Testis (tissue), 2 donors: ENCODE measurements at regions not wholly inside any gene's neighbourhood (a gene's known extent, or its start where the extent isn't known, plus 50 kb on each side); places are given as distances from the start of the nearest gene placed in this dataset.

Experiments
- CTCF ChIP-seq, 3 experiments: fragments of 450-650 bp in 2 of 3; fragments of 200-600 bp in 1 of 3; sonication (generic) in 1 of 3; IDR thresholded peaks; one replicate each; pipeline ENCODE4 v1.5.1; 2016 to 2019; ENCODE audit warnings: antibody characterized with exemption in 3 of 3, mild to moderate bottlenecking in 2 of 3, moderate library complexity in 1 of 3
- POLR2A ChIP-seq: fragments of 450-650 bp; IDR thresholded peaks from one replicate; pipeline ENCODE4 v1.6.1; 2017; ENCODE audit warnings: antibody characterized with exemption, mild to moderate bottlenecking, moderate library complexity

- TF ChIP-seq CTCF (IDR thresholded peaks at IDR 0.05) (no peak), POLR2A (no peak)
Measured at GRCh38 chr15:72978223-72978622, 74.0 kb upstream of the NEO1 start.
